ENCODE measurements at regions not wholly inside any gene's neighbourhood (a gene's known extent, or its start where the extent isn't known, plus 50 kb on each side); places are given as distances from the start of the nearest gene placed in this dataset.
A peak's percentile ranks its signal among the peaks of the same experiment; 100 is the strongest.

DNA sequence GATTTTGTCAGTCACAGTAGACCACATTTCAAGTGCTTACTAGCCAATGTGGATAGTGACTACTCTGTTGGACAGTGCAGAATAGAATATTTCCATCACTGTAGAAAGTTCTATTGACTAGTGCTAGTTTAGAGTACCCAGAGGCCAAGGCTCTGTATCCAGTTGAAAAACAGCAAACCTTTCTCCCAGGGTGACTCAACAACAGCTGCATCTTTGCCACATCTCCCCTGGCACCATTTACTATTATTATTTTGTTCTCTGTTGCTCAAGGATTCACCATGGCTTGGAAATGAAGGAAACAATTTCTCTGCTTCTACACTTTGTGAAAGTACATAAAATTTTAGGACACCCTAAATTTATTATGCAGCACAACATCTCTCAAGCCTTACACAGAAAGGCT lies 85.3 kb upstream of the WDR26 start:
- H3K4me3 ChIP-seq (ENCODE audit: low read depth, low read length), result no peak overlapping the region
- in situ Hi-C loops (cut with HindIII; ENCODE audit: low sequenced_read_pairs), result loop anchor here (25.0 kb wide), 2 partner anchors 92 to 342 kb away; partner anchors contain the start of gene CNIH3
- TF ChIP-seq, protein P1, sequence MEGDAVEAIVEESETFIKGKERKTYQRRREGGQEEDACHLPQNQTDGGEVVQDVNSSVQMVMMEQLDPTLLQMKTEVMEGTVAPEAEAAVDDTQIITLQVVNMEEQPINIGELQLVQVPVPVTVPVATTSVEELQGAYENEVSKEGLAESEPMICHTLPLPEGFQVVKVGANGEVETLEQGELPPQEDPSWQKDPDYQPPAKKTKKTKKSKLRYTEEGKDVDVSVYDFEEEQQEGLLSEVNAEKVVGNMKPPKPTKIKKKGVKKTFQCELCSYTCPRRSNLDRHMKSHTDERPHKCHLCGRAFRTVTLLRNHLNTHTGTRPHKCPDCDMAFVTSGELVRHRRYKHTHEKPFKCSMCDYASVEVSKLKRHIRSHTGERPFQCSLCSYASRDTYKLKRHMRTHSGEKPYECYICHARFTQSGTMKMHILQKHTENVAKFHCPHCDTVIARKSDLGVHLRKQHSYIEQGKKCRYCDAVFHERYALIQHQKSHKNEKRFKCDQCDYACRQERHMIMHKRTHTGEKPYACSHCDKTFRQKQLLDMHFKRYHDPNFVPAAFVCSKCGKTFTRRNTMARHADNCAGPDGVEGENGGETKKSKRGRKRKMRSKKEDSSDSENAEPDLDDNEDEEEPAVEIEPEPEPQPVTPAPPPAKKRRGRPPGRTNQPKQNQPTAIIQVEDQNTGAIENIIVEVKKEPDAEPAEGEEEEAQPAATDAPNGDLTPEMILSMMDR (IDR thresholded peaks at IDR 0.05; ENCODE audit: low read depth, low read length), result no peak
- DNase-seq (ENCODE audit: low read depth, low spot score), result no peak

DNA sequence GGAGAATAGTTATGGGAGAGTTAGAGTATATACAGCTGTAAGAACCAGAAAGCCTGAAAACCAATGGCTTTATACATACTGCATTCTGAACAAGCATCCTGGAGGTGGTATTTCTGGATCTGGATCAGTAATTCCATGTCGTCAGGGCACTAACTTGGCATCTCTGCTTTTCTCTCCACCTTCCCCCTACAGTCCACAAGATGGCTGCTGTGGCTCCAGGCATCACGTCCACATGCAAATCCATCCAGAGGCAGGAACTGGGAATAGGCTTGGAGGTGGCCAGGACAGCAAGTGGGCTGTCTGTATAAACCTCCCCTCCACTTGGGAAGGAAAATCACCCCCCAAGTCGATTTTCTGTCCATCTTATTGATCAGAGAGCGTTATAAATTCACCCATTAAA lies 86.2 kb upstream of the WDR26 start:
- in situ Hi-C loops (cut with HindIII; ENCODE audit: low sequenced_read_pairs), result loop anchor here (25.0 kb wide), 2 partner anchors 91 to 341 kb away; partner anchors contain the start of gene CNIH3
- DNase-seq (ENCODE audit: low read depth, low spot score), result no peak

DNA sequence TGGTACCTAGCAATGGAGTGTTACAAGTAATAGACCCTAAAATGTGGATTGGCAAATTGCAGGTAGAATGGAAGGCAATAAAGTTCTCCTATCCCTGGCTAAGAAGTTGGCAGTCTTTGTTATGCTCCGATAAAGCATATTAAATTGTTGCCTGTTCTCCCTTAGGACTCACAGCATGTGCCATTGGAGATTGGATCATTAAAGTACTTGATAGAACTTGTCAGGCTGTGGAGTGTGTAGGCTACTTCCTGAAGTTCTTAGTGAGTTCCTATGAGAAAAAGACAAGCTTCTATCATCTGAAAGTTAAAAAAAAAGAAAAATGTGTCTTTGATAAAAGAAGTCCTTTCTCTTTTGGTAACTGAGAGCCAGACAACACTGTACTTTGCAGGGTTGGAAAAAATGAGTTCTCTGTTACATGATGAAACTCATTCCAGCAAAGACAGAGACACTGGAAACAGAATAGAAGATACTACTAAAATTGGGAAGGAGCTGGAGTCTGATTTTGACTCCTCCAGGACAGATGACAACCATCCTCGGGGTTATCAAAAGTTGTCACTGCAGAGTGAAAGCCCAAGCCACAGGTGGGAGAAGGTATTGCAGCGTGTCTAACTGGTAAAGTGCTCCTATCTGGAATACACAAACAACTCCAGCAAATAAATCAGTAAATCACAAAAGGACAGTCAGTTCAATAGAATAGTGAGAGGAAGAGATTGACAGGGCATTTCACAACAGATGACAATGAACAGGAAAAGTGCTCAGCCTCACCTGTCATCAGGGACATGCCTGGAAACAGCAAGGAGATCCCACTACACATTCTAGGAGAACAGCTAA lies 87.5 kb upstream of the WDR26 start:
- no peak overlapping the region for H3K4me3 ChIP-seq (ENCODE audit: low read depth, low read length)
- TF ChIP-seq, protein P1 (IDR thresholded peaks at IDR 0.05; ENCODE audit: low read depth, low read length), result peak; percentile 17
- DNase-seq (ENCODE audit: low read depth, low spot score), result no peak
- in situ Hi-C loops (cut with HindIII; ENCODE audit: low sequenced_read_pairs), result loop anchor here (25.0 kb wide), 2 partner anchors 90 to 340 kb away; partner anchors contain the start of gene CNIH3

More for the DNA sequence above, 86.2 kb upstream of the WDR26 start:
- no peak overlapping the region for H3K4me3 ChIP-seq (ENCODE audit: low read depth, low read length)
- TF ChIP-seq, protein P1 (IDR thresholded peaks at IDR 0.05; ENCODE audit: low read depth, low read length), result no peak

DNA sequence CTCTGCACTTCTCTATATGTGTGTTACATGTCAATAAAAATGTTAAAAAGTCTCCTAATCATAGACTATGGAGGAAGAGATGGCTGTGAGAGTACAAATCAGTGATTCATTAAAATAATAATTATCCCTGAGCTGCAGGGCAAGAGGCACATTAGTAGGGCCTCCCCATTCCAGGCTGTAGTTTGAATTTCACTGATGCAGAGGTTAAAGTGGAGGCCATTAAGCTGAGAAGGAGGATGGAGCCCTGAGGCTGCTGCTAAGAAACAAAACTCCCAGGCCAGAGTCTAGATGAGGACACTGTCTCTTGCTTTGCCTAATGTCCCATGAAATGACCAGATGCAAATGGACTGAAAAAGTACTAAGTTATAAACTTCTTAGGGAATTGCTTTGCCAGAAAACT lies 89.1 kb upstream of the WDR26 start:
- H3K4me3 ChIP-seq (ENCODE audit: low read depth, low read length), result no peak overlapping the region
- in situ Hi-C loops (cut with HindIII; ENCODE audit: low sequenced_read_pairs), result loop anchor here (25.0 kb wide), 2 partner anchors 89 to 339 kb away; partner anchors contain the start of gene CNIH3
- TF ChIP-seq, protein P1 (IDR thresholded peaks at IDR 0.05; ENCODE audit: low read depth, low read length), result no peak
- no peak for DNase-seq (ENCODE audit: low read depth, low spot score)

DNA sequence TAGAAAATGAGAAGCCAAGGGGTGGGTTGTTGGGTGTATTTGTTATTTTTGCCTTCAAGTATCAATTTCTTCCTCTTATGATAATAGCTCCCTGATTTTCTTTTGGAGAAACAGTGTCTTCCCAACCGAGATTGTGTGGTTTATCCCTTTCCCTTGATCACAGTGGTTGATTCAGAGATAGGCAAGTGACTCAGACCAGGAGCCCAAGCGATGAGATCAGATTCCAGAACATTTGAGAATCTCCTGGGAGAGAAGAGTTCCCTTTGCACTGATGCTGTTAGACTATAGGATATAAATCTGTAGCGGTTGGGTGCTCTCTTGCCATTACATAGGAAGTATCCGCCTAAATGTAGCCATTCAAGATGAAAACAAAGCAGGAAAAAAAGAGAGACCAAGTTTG lies 90.1 kb upstream of the WDR26 start:
- TF ChIP-seq, protein P1 (IDR thresholded peaks at IDR 0.05; ENCODE audit: low read depth, low read length), result no peak
- H3K4me3 ChIP-seq (ENCODE audit: low read depth, low read length), result no peak overlapping the region
- peak; percentile 71 for DNase-seq (ENCODE audit: low read depth, low spot score)
- in situ Hi-C loops (cut with HindIII; ENCODE audit: low sequenced_read_pairs), result loop anchor here (25.0 kb wide), 2 partner anchors 88 to 338 kb away; partner anchors contain the start of gene CNIH3

DNA sequence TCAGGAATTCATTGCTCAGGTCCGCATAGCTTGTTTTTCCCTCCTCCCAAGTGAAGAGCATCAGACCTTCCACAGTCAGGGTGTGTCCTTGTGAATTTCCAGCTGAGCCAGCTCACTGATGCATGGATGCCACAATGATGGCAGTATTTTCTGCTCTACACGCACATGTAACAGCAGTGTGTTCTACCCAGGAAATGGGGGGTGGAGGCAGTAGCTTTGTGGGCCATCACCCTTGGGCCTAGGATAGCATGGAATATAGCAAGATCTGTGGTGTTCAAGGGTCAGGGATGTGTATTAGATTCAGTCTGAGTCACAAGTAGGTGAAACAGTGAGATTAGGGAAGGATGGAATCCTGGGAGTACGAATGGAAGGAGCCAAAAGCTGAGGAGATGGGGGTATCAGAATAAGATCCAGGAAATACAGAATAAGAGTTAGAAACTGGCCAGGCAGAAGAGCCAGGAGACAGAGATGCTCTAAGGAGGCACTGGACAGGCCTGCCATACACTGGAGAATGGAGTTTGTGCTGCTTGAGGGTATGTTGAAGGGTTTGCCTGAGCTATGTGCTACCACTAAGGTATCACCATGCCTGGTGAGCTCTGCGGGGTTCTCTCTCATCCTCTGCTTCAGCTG lies 90.6 kb upstream of the CNIH3 start:
- in situ Hi-C loops (cut with HindIII; ENCODE audit: low sequenced_read_pairs), result no loop called here
- no peak for DNase-seq (ENCODE audit: low read depth, low spot score)
- no peak overlapping the region for H3K4me3 ChIP-seq (ENCODE audit: low read depth, low read length)
- TF ChIP-seq, protein P1 (IDR thresholded peaks at IDR 0.05; ENCODE audit: low read depth, low read length), result no peak

Data from astrocyte of the spinal cord (primary cell).